ENCODE measurements at regions not wholly inside any gene's neighbourhood (a gene's known extent, or its start where the extent isn't known, plus 50 kb on each side); places are given as distances from the start of the nearest gene placed in this dataset.

DNA sequence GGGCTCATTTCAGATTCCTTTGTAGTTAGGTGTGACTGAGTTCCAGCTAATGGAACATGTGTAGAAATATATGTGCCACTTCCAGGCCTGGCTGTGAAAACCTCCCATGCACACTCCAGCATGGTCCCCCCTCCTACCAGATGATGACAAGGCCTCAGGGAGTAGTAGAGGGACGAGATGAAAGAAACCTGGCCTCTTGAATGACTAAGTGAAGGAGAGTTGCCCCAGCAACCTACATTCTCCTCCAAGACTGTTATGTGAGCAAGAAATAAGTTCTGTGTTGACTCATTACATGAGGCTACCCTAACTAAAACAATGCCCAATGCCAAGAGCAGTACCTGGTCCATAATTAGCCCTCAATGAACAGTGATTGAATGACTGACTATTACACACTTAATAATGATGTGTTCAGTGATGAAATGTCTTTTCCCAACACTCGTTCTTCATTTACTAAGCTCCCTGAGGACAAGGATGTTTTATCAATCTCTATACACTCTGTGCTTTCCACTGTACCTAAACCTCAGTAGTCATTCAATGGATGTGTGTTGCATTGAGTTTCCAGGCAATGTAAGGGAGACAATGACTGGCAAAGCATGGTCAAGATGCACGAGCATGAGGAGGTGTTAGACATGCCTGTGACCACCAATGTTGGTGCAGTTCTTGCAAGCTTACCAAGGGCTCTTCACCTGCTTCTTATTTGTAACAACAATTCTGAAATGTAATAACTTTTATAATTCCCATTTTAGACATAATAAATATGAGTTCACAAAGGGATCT lies 62.0 kb upstream of the BCL6 start:
- TF ChIP-seq, protein P1, sequence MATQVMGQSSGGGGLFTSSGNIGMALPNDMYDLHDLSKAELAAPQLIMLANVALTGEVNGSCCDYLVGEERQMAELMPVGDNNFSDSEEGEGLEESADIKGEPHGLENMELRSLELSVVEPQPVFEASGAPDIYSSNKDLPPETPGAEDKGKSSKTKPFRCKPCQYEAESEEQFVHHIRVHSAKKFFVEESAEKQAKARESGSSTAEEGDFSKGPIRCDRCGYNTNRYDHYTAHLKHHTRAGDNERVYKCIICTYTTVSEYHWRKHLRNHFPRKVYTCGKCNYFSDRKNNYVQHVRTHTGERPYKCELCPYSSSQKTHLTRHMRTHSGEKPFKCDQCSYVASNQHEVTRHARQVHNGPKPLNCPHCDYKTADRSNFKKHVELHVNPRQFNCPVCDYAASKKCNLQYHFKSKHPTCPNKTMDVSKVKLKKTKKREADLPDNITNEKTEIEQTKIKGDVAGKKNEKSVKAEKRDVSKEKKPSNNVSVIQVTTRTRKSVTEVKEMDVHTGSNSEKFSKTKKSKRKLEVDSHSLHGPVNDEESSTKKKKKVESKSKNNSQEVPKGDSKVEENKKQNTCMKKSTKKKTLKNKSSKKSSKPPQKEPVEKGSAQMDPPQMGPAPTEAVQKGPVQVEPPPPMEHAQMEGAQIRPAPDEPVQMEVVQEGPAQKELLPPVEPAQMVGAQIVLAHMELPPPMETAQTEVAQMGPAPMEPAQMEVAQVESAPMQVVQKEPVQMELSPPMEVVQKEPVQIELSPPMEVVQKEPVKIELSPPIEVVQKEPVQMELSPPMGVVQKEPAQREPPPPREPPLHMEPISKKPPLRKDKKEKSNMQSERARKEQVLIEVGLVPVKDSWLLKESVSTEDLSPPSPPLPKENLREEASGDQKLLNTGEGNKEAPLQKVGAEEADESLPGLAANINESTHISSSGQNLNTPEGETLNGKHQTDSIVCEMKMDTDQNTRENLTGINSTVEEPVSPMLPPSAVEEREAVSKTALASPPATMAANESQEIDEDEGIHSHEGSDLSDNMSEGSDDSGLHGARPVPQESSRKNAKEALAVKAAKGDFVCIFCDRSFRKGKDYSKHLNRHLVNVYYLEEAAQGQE (IDR thresholded peaks at IDR 0.05; ENCODE audit: insufficient read depth in 1 of 2, low read depth in 2 of 2, low read length in 2 of 2), result no peak
- TF ChIP-seq SIN3A (IDR thresholded peaks at IDR 0.05; ENCODE audit: borderline replicate concordance, insufficient read depth, low read length) (no peak), TAF1 (IDR thresholded peaks at IDR 0.05; ENCODE audit: borderline replicate concordance, insufficient read depth, low read length) (no peak), FOXP2 (optimal IDR thresholded peaks at IDR 0.05; ENCODE audit: borderline replicate concordance, extremely low read depth, extremely low read length, insufficient read depth) (no peak), POLR2AphosphoS5 (IDR thresholded peaks at IDR 0.05; ENCODE audit: low read depth, low read length) (no peak)

DNA sequence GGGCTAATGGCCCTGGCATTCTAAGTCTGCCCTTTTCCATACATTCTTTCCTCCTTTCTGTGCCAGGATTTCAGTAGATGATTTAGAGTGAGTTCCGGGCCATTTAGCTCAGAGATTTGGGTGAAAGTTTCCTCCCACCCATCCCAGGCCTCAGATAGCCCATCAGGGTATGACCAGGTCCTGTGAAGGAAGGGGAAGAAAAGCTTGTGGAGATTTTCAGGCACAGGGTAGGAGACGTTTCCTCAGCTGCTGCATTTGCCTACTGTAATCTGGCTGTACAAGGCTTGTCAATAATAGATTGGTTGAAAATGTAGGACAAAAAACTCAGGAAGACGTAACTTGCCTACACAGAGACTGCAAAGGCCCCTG lies 63.2 kb upstream of the BCL6 start:
- TF ChIP-seq, protein P1 (IDR thresholded peaks at IDR 0.05; ENCODE audit: insufficient read depth in 1 of 2, low read depth in 2 of 2, low read length in 2 of 2), result no peak
- TF ChIP-seq TAF1 (IDR thresholded peaks at IDR 0.05; ENCODE audit: borderline replicate concordance, insufficient read depth, low read length) (no peak), FOXP2 (optimal IDR thresholded peaks at IDR 0.05; ENCODE audit: borderline replicate concordance, extremely low read depth, extremely low read length, insufficient read depth) (no peak)

DNA sequence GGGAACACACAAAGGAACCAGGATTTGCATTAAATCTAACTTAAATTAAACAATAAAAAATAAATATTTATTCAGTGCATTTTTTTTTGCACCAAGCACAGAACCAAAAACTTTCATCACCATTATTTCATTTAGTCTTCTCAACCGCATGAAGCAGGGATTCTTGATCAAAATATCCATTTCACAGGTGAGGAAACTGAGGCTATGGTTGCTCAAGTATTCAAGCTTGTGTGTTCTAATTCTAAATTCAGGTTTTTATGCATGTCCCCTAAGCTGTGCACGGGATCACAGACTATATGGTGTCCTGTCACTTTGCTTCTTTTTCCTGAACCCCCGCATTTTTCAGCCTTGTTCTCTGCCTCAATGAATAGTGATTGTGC lies 64.3 kb upstream of the BCL6 start:
- TF ChIP-seq, protein P1 (IDR thresholded peaks at IDR 0.05; ENCODE audit: insufficient read depth in 1 of 2, low read depth in 2 of 2, low read length in 2 of 2), result no peak
- TF ChIP-seq SIN3A (IDR thresholded peaks at IDR 0.05; ENCODE audit: borderline replicate concordance, insufficient read depth, low read length) (no peak), POLR2AphosphoS5 (IDR thresholded peaks at IDR 0.05; ENCODE audit: low read depth, low read length) (no peak), TAF1 (IDR thresholded peaks at IDR 0.05; ENCODE audit: borderline replicate concordance, insufficient read depth, low read length) (no peak), FOXP2 (optimal IDR thresholded peaks at IDR 0.05; ENCODE audit: borderline replicate concordance, extremely low read depth, extremely low read length, insufficient read depth) (no peak)

DNA sequence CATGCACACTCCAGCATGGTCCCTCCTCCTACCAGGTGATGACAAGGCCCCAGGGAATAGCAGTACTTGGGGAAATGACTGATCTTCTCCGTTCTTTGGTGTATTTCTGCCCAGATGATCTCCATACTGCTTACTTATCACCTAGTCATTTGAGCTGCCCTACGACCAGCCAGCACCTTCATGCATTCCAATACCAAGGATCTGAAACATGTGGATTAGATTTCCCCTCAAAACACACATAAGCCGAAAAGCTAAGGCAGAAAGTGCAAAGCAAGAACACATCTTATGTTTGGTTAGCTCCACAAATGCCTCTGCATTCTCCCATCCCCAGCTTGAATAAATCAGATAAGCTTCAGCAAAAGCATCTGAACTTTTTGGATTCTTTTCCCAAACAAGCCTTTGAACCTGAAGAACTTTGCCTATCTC lies 64.8 kb upstream of the BCL6 start:
- TF ChIP-seq FOXP2 (optimal IDR thresholded peaks at IDR 0.05; ENCODE audit: borderline replicate concordance, extremely low read depth, extremely low read length, insufficient read depth) (no peak), POLR2AphosphoS5 (IDR thresholded peaks at IDR 0.05; ENCODE audit: low read depth, low read length) (no peak), SIN3A (IDR thresholded peaks at IDR 0.05; ENCODE audit: borderline replicate concordance, insufficient read depth, low read length) (no peak), TAF1 (IDR thresholded peaks at IDR 0.05; ENCODE audit: borderline replicate concordance, insufficient read depth, low read length) (no peak)
- TF ChIP-seq, protein P1 (IDR thresholded peaks at IDR 0.05; ENCODE audit: insufficient read depth in 1 of 2, low read depth in 2 of 2, low read length in 2 of 2), result no peak

Measured in PFSK-1 (cell line).